ENCODE measurements at regions not wholly inside any gene's neighbourhood (a gene's known extent, or its start where the extent isn't known, plus 50 kb on each side); places are given as distances from the start of the nearest gene placed in this dataset.

DNA sequence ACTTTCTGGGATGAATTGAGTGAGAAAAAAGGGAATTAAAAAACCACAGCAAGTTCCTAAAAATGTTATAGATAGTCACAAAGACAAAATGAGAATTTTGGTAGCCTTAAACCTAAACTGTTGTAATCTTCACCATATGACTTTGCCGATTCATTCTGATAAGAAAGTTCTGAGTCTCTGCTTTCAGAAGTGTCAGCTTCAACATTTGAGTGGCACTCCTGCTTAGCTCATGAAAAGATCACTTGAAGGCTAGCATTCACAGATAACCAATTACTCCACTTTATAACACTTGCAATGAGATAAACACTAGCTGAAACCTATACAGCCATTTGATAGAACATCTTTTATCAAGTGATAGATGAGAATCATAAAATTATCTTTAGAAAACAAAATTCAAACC is 288.1 kb upstream of the POU1F1 start:
- no peak for TF ChIP-seq CTCF (IDR thresholded peaks at IDR 0.05)
- TF ChIP-seq EP300 (IDR thresholded peaks at IDR 0.05), result no peak
- TF ChIP-seq POLR2A (IDR thresholded peaks at IDR 0.05), result no peak
